Erythroblast (primary cell): ENCODE measurements at regions not wholly inside any gene's neighbourhood (a gene's known extent, or its start where the extent isn't known, plus 50 kb on each side); places are given as distances from the start of the nearest gene placed in this dataset.

ENCODE experiments used
- GATA1 ChIP-seq: IDR thresholded peaks from 2 replicates; pipeline ENCODE4 v1.6.1; 2011; ENCODE audit warnings: low read depth, mild to moderate bottlenecking, control low read depth, low read length, moderate library complexity
- POLR2A ChIP-seq: IDR thresholded peaks from 2 replicates; pipeline ENCODE4 v1.6.1; 2011; ENCODE audit warnings: mild to moderate bottlenecking, low read length

DNA sequence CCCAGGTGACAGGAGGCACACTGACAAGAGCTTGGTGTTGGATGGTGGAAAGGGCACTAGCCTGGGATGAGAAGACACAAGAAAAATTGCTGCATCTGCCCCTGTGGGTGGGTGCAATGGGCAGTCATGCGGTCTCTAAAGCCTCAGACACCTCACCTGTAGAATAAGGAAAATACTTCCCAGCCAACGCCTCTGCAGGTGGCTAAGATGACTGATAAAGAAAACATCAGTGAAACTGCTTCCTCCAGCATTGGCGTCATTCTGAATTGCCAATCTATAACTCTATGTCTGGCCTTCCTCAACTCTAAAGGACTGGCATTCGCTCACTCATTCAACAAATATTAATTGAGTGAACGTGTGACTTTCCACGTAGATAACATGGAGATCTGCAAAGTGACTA is 100.4 kb upstream of the F3 start:
- no peak for TF ChIP-seq POLR2A
- no peak for TF ChIP-seq GATA1
